K562 (cell line): ENCODE measurements at regions not wholly inside any gene's neighbourhood (a gene's known extent, or its start where the extent isn't known, plus 50 kb on each side); places are given as distances from the start of the nearest gene placed in this dataset.

Source experiments
- ATAC-seq: fragments of 200-7000 bp; cut with Tn5 transposase; 3 replicates; pipeline ENCODE4 v1.9.1; 2020; ENCODE audit warnings: moderate library complexity
- BruUV-seq: library from RNA; stranded (reverse); fragments of 400-500 nt; replicated peaks from 2 replicates; lab custom pipeline; 2021; lab: Mats Ljungman, UMichigan
- CTCF ChIA-PET: fragments of 300-600 bp; formaldehyde crosslinking; extraction: SDS; loops from one replicate; lab custom pipeline; 2021; ENCODE audit warnings: low intra/inter-chr PET ratio; lab: Yijun Ruan, JAX
- POLR2A ChIA-PET: fragments of 300-600, 350-650 bp; sonication (Branson Sonifier 250); formaldehyde crosslinking; extraction: SDS; loops from one replicate; lab custom pipeline; 2021; ENCODE audit warnings: antibody characterized with exemption, inconsistent platforms; lab: Yijun Ruan, JAX
- DNase-seq, 4 experiments: peaks; one replicate each; pipeline versions ENCODE4 v3.0.0 to v3.0.0-alpha.2; 2011 to 2018; ENCODE audit warnings: low spot score in 3 of 4, mixed read lengths in 3 of 4; ENCODE audit errors: extremely low read depth in 1 of 4
- FAIRE-seq: peaks from 2 replicates; lab custom pipeline; 2011; peaks lifted over from hg19 to GRCh38; lab: Jason Lieb, UNC
- H2AFZ ChIP-seq: 2 replicates; pipeline ENCODE4 v1.6.0; 2011; ENCODE audit warnings: low read depth, low read length, control low read depth, inconsistent platforms
- H3K27ac ChIP-seq: fragments of 200-600 bp; 3 replicates; pipeline ENCODE4 v1.8.0; 2011; ENCODE audit warnings: low read depth, mild to moderate bottlenecking, control low read depth, inconsistent platforms, low read length, moderate library complexity, mixed read lengths; ENCODE audit errors: extremely low read depth
- H3K27me3 ChIP-seq, 2 experiments: fragments of 300-600 bp in 1 of 2; 2 replicates in 1 of 2; 3 replicates in 1 of 2; pipeline versions ENCODE4 v1.6.0 to v1.8.0; 2011; ENCODE audit warnings: inconsistent platforms in 2 of 2, low read length in 2 of 2, mild to moderate bottlenecking in 1 of 2, mixed read lengths in 1 of 2, moderate library complexity in 1 of 2; ENCODE audit not compliant: control insufficient read depth in 2 of 2, insufficient read depth in 2 of 2
- H3K36me3 ChIP-seq: fragments of 300-600 bp; 3 replicates; pipeline ENCODE4 v1.8.0; 2011; ENCODE audit warnings: mild to moderate bottlenecking, low read length, inconsistent platforms; ENCODE audit not compliant: control insufficient read depth, insufficient read depth
- H3K4me1 ChIP-seq, 2 experiments: fragments of 200-600 bp in 1 of 2; replicated peaks in 1 of 2; 2 replicates in 1 of 2; 3 replicates in 1 of 2; pipeline versions ENCODE4 v1.5.1 to v1.8.0; 2011; ENCODE audit warnings: inconsistent platforms in 2 of 2, low read length in 2 of 2, mild to moderate bottlenecking in 1 of 2, mixed read lengths in 1 of 2, moderate library complexity in 1 of 2; ENCODE audit not compliant: control insufficient read depth in 2 of 2, insufficient read depth in 2 of 2
- H3K4me2 ChIP-seq: 2 replicates; pipeline ENCODE4 v1.6.1; 2011; ENCODE audit warnings: low read length, control low read depth, inconsistent platforms, mixed read lengths; ENCODE audit not compliant: insufficient read depth
- H3K4me3 ChIP-seq: fragments of 200-600 bp; sonication (generic), shearing (Covaris generic); 2 replicates; pipeline ENCODE4 v1.5.1; 2016; ENCODE audit warnings: control low read depth, inconsistent platforms
- H3K79me2 ChIP-seq: fragments of 200-600 bp; 3 replicates; pipeline ENCODE4 v1.8.0; 2011; ENCODE audit warnings: low read length, inconsistent platforms; ENCODE audit not compliant: control insufficient read depth, insufficient read depth
- H3K9ac ChIP-seq, 2 experiments: 2 replicates each; pipeline versions ENCODE4 v1.6.0 to v1.6.1; 2011; ENCODE audit warnings: low read depth in 2 of 2, low read length in 2 of 2, control low read depth in 1 of 2, inconsistent platforms in 1 of 2, mild to moderate bottlenecking in 1 of 2, mixed read lengths in 1 of 2; ENCODE audit not compliant: insufficient read depth in 1 of 2
- H3K9me1 ChIP-seq: one replicate; pipeline ENCODE4 v1.6.0; 2011; ENCODE audit warnings: inconsistent platforms, mild to moderate bottlenecking, low read length, moderate library complexity; ENCODE audit not compliant: control insufficient read depth, insufficient read depth
- H3K9me3 ChIP-seq: replicated peaks from 2 replicates; pipeline ENCODE4 v1.5.1; 2011; ENCODE audit warnings: low read depth, low read length, inconsistent platforms; ENCODE audit not compliant: control insufficient read depth, insufficient read depth
- H4K20me1 ChIP-seq: replicated peaks from 2 replicates; pipeline ENCODE4 v1.6.1; 2011; ENCODE audit warnings: low read length, inconsistent platforms, mixed read lengths; ENCODE audit not compliant: control insufficient read depth, insufficient read depth
- BCL6 ChIP-seq: fragments of 250-450 bp; sonication (Bioruptor Pico); IDR thresholded peaks from 2 replicates; pipeline ENCODE4 v1.4.0; 2020
- FOXO4 ChIP-seq: fragments of 450-650 bp; formaldehyde crosslinking; IDR thresholded peaks from 2 replicates; pipeline ENCODE4 v1.4.0; 2020; ENCODE audit warnings: mild to moderate bottlenecking, moderate library complexity
- GATA2 ChIP-seq: sonication (generic); formaldehyde crosslinking; IDR thresholded peaks from 2 replicates; pipeline ENCODE4 v1.4.0; 2020; ENCODE audit warnings: mild to moderate bottlenecking, missing genetic modification reagents
- PCBP1 ChIP-seq: fragments of 200-400 bp; formaldehyde crosslinking; IDR thresholded peaks from 2 replicates; pipeline ENCODE4 v1.6.1; 2018; ENCODE audit warnings: mild to moderate bottlenecking, low read depth, low read length; ENCODE audit not compliant: poor library complexity, severe bottlenecking
- POLR2A ChIP-seq: fragments of 450-650 bp; conservative IDR thresholded peaks from 2 replicates; pipeline ENCODE4 v1.6.1; 2016
- SMARCE1 ChIP-seq: fragments of 450-650 bp; IDR thresholded peaks from 2 replicates; pipeline ENCODE4 v1.7.1; 2016; ENCODE audit warnings: mild to moderate bottlenecking
- SP1 ChIP-seq: sonication (generic); formaldehyde crosslinking; IDR thresholded peaks from 2 replicates; pipeline ENCODE4 v1.8.1; 2022; ENCODE audit warnings: mild to moderate bottlenecking, missing genetic modification reagents
- ZNF277 ChIP-seq: fragments of 250-450 bp; sonication (Bioruptor Pico); IDR thresholded peaks from 2 replicates; pipeline ENCODE4 v1.8.0; 2022; ENCODE audit warnings: inconsistent platforms, mild to moderate bottlenecking, moderate library complexity, borderline replicate concordance
- ZNF318 ChIP-seq, 2 experiments: fragments of 450-650 bp; IDR thresholded peaks; 2 replicates each; pipeline ENCODE4 v1.6.1; 2016; ENCODE audit warnings: mild to moderate bottlenecking in 2 of 2, borderline replicate concordance in 1 of 2, low read depth in 1 of 2, moderate library complexity in 1 of 2
- ZNF79 ChIP-seq: fragments of 250-450 bp; sonication (Bioruptor Pico); IDR thresholded peaks from 2 replicates; pipeline ENCODE4 v1.4.0; 2020; ENCODE audit warnings: low read depth, mild to moderate bottlenecking, moderate library complexity
- WGBS: fragments of 100-300 bp; shearing (Covaris generic); methylation state at CpG from one replicate; pipeline ENCODE4 v1.1.6; 2016; ENCODE audit warnings: low coverage, mixed read lengths; ENCODE audit not compliant: insufficient coverage; ENCODE audit errors: missing lambda C conversion rate; 5-methylcytosine and 5-hydroxymethylcytosine counted together
- in situ Hi-C: fragments of 300-500 bp; cut with MboI; formaldehyde crosslinking; loops from 4 replicates; pipeline ENCODE4 v1.15.0; 2018; ENCODE audit warnings: inconsistent platforms, mixed read lengths
- intact Hi-C: fragments of 100-400 bp; cut with micrococcal nuclease; formaldehyde crosslinking; loops from 2 replicates; pipeline ENCODE4 v1.14.2; 2022
- TF ChIP-seq, protein P1 (sequence below): fragments of 450-650 bp; IDR thresholded peaks from 2 replicates; pipeline ENCODE4 v1.6.1; 2016; ENCODE audit warnings: antibody characterized with exemption

DNA sequence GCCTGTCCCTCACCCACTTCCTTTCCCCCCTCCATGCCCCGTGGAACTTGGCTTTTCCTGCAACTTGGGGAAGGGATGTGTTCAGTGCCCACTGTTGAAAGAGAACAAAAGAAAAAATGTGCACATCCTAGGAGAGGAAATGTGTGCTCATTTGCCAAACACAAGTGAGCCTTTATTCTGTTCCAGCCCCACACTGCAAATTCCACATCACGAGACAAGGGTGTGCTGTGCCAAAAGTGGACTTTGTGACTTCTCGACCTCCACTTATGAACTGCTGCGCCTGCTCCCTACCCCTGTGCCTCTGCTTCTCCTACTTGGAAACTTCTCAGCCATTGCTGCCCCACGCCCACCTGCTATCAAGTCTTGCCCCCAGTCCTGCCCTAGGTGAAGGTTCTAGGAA lies 97.0 kb upstream of the GRIK3 start:
- H3K9ac ChIP-seq: no peak overlapping the region
- FAIRE-seq: no peak
- no peak for DNase-seq
- ChIA-PET POLR2A (no interaction called here), CTCF (no interaction called here)
- 0 out of 2 replicates have a peak, but pooled peaks cover 4% of the 10 kb centered on the region for H4K20me1 ChIP-seq
- intact Hi-C loops (no loop called here), in situ Hi-C loops (no loop called here)
- no peak overlapping the region for H2AFZ ChIP-seq
- no peaks in the 10 kb centered on the region for H3K36me3 ChIP-seq
- no peak overlapping the region for H3K4me3 ChIP-seq
- ATAC-seq: no peak
- H3K9me3 ChIP-seq: no peaks in the 10 kb centered on the region
- H3K4me1 ChIP-seq: no peaks in the 10 kb centered on the region
- H3K4me2 ChIP-seq: no peak overlapping the region
- 0% methylated on average over 5 of the region's 5 CpGs for WGBS
- no peak overlapping the region for H3K27ac ChIP-seq
- no TSS peak for BruUV-seq
- H3K27me3 ChIP-seq: peaks cover 6 to 41% of the 10 kb centered on the region in 2 experiments; a peak in 4 of 5 replicates
- no peaks in the 10 kb centered on the region for H3K9me1 ChIP-seq
- no peaks in the 10 kb centered on the region for H3K79me2 ChIP-seq
- TF ChIP-seq SMARCE1: no peak
- TF ChIP-seq GATA2: no peak
- no peak for TF ChIP-seq POLR2A
- no peak for TF ChIP-seq ZNF318 (IDR thresholded peaks at IDR 0.05; ENCODE audit: borderline replicate concordance in 1 of 2, low read depth in 1 of 2)
- TF ChIP-seq, protein P1, sequence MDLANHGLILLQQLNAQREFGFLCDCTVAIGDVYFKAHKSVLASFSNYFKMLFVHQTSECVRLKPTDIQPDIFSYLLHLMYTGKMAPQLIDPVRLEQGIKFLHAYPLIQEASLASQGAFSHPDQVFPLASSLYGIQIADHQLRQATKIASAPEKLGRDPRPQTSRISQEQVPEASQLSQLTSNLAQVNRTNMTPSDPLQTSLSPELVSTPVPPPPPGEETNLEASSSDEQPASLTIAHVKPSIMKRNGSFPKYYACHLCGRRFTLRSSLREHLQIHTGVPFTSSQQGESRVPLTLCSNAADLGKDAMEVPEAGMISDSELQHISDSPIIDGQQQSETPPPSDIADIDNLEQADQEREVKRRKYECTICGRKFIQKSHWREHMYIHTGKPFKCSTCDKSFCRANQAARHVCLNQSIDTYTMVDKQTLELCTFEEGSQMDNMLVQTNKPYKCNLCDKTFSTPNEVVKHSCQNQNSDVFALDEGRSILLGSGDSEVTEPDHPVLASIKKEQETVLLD: no peak
- no peak for TF ChIP-seq PCBP1
- TF ChIP-seq FOXO4: no peak
- no peak for TF ChIP-seq BCL6 (CRISPR knock-in tag)
- TF ChIP-seq ZNF79 (CRISPR knock-in tag): no peak
- TF ChIP-seq ZNF277 (CRISPR knock-in tag): no peak
- TF ChIP-seq SP1 (CRISPR knock-in tag): no peak
